Liver (tissue), 7 donors: ENCODE measurements at regions not wholly inside any gene's neighbourhood (a gene's known extent, or its start where the extent isn't known, plus 50 kb on each side); places are given as distances from the start of the nearest gene placed in this dataset.

ENCODE experiments used
- DNase-seq: peaks from one replicate; pipeline ENCODE4 v3.0.0-alpha.2; 2017; ENCODE audit warnings: low spot score
- H3K27ac ChIP-seq, 2 donors: one replicate each; pipeline ENCODE4 v1.7.0; 2013; ENCODE audit warnings: inconsistent platforms in 2 of 2, low read length in 2 of 2, control low read depth in 1 of 2, low read depth in 1 of 2, mild to moderate bottlenecking in 1 of 2
- H3K27me3 ChIP-seq, 4 donors: one replicate each; pipeline versions ENCODE4 v1.6.1 to v1.7.0; 2013; ENCODE audit warnings: low read length in 3 of 4, inconsistent platforms in 1 of 4, mild to moderate bottlenecking in 1 of 4, moderate library complexity in 1 of 4; ENCODE audit not compliant: control insufficient read depth in 4 of 4, insufficient read depth in 4 of 4
- H3K36me3 ChIP-seq, 4 donors: one replicate each; pipeline versions ENCODE4 v1.6.1 to v1.7.0; 2013; ENCODE audit warnings: low read length in 3 of 4, mild to moderate bottlenecking in 3 of 4, low read depth in 1 of 4, moderate library complexity in 1 of 4; ENCODE audit not compliant: control insufficient read depth in 4 of 4, insufficient read depth in 3 of 4
- H3K4me1 ChIP-seq, 4 donors: one replicate each; pipeline versions ENCODE4 v1.6.1 to v1.7.0; 2013; ENCODE audit warnings: low read length in 3 of 4, mild to moderate bottlenecking in 3 of 4, moderate library complexity in 1 of 4; ENCODE audit not compliant: control insufficient read depth in 4 of 4, insufficient read depth in 4 of 4
- H3K4me3 ChIP-seq, 3 donors: one replicate each; pipeline versions ENCODE4 v1.6.1 to v1.7.0; 2013; ENCODE audit warnings: low read length in 3 of 3, control low read depth in 1 of 3, low read depth in 1 of 3, mild to moderate bottlenecking in 1 of 3
- H3K9ac ChIP-seq, 2 donors: one replicate each; pipeline ENCODE4 v1.7.0; 2013; ENCODE audit warnings: low read length in 2 of 2, mild to moderate bottlenecking in 2 of 2, moderate library complexity in 2 of 2, control low read depth in 1 of 2, low read depth in 1 of 2
- H3K9me3 ChIP-seq, 4 donors: one replicate each; pipeline versions ENCODE4 v1.6.1 to v1.7.0; 2013; ENCODE audit warnings: low read length in 3 of 4; ENCODE audit not compliant: control insufficient read depth in 4 of 4
- EGR1 ChIP-seq, 2 donors: IDR thresholded peaks; 2 replicates each; pipeline ENCODE4 v1.6.1; 2016 to 2018; ENCODE audit warnings: antibody characterized with exemption in 2 of 2, low read depth in 2 of 2
- FOXA1 ChIP-seq: IDR thresholded peaks from 2 replicates; pipeline ENCODE4 v1.6.1; 2016; ENCODE audit warnings: antibody characterized with exemption
- FOXA2 ChIP-seq: IDR thresholded peaks from 2 replicates; pipeline ENCODE4 v1.6.1; 2016; ENCODE audit warnings: antibody characterized with exemption
- GABPA ChIP-seq, 2 donors: IDR thresholded peaks in 1 of 2; conservative IDR thresholded peaks in 1 of 2; 2 replicates each; pipeline ENCODE4 v1.6.1; 2016; ENCODE audit warnings: antibody characterized with exemption in 2 of 2, mild to moderate bottlenecking in 1 of 2, moderate library complexity in 1 of 2
- HNF4A ChIP-seq, 2 donors: conservative IDR thresholded peaks; 2 replicates each; pipeline ENCODE4 v1.6.1; 2016; ENCODE audit warnings: antibody characterized with exemption in 2 of 2, mild to moderate bottlenecking in 2 of 2
- HNF4G ChIP-seq: IDR thresholded peaks from 2 replicates; pipeline ENCODE4 v1.6.1; 2016; ENCODE audit warnings: antibody characterized with exemption
- NR2F2 ChIP-seq: IDR thresholded peaks from 2 replicates; pipeline ENCODE4 v1.6.1; 2016; ENCODE audit warnings: antibody characterized with exemption
- RAD21 ChIP-seq, 2 donors: IDR thresholded peaks; 2 replicates each; pipeline ENCODE4 v1.6.1; 2016; ENCODE audit warnings: antibody characterized with exemption in 2 of 2, mild to moderate bottlenecking in 2 of 2
- SP1 ChIP-seq: IDR thresholded peaks from 2 replicates; pipeline ENCODE4 v1.6.1; 2018; ENCODE audit warnings: antibody characterized with exemption, mild to moderate bottlenecking
- TAF1 ChIP-seq: conservative IDR thresholded peaks from 2 replicates; pipeline ENCODE4 v1.6.1; 2016; ENCODE audit warnings: antibody characterized with exemption, mild to moderate bottlenecking
- YY1 ChIP-seq: IDR thresholded peaks from 2 replicates; pipeline ENCODE4 v1.6.1; 2016; ENCODE audit warnings: antibody characterized with exemption, mild to moderate bottlenecking
- WGBS: extraction: QIAGEN DNeasy Blood & Tissue Kit; methylation state at CpG from one replicate; pipeline ENCODE4 v1.1.7; 2013; 5-methylcytosine and 5-hydroxymethylcytosine counted together
- TF ChIP-seq, protein P1 (sequence below): IDR thresholded peaks from 2 replicates; pipeline ENCODE4 v1.6.1; 2016; ENCODE audit warnings: antibody characterized with exemption, mild to moderate bottlenecking
- TF ChIP-seq, protein P2 (sequence below): IDR thresholded peaks from 2 replicates; pipeline ENCODE4 v1.6.1; 2016; ENCODE audit warnings: antibody characterized with exemption
- TF ChIP-seq, protein P3 (sequence below): IDR thresholded peaks from 2 replicates; pipeline ENCODE4 v1.6.1; 2016; ENCODE audit warnings: antibody characterized with exemption
- TF ChIP-seq, protein P4 (sequence below): IDR thresholded peaks from 2 replicates; pipeline ENCODE4 v1.6.1; 2016; ENCODE audit warnings: antibody characterized with exemption
- donor health status: healthy.
- donor health status: healthy.
- donor health status: healthy.
- donor health status: healthy.

DNA sequence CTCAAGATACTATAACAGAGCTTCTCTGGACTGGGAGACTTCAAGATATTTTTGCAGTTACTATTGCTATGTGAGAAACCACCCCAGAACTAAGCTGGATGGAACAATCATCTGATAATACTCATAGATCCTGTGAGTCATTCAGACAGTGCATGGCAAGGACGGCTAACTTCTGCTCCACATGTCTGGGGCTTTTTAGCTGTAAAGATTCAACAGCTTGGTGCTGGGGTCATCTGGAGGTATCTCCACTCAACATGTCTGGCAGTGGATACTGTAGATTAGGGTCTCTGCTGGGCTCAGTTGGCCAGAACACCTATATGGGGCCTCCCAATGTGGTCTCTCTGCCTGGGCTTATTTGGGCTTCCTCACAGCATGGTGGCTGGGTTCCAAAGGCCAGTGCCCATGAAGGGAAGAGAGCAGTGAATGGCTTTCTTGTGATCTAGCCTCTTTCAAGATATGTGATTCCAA is 117.3 kb upstream of the SLC7A14 start:
- no peak for DNase-seq
- Histone ChIP-seq H3K4me1 (no peaks in the 10 kb centered on the region), H3K9me3 (no peaks in the 10 kb centered on the region), H3K27me3 (no peaks in the 10 kb centered on the region), H3K4me3 (no peak overlapping the region), H3K27ac (no peak overlapping the region), H3K9ac (no peak overlapping the region), H3K36me3 (no peaks in the 10 kb centered on the region)
- WGBS: 95% methylated on average over 1 of the region's 1 CpG
- no peak for TF ChIP-seq FOXA1
- no peak for TF ChIP-seq RAD21 (IDR thresholded peaks at IDR 0.05)
- TF ChIP-seq, protein P1, sequence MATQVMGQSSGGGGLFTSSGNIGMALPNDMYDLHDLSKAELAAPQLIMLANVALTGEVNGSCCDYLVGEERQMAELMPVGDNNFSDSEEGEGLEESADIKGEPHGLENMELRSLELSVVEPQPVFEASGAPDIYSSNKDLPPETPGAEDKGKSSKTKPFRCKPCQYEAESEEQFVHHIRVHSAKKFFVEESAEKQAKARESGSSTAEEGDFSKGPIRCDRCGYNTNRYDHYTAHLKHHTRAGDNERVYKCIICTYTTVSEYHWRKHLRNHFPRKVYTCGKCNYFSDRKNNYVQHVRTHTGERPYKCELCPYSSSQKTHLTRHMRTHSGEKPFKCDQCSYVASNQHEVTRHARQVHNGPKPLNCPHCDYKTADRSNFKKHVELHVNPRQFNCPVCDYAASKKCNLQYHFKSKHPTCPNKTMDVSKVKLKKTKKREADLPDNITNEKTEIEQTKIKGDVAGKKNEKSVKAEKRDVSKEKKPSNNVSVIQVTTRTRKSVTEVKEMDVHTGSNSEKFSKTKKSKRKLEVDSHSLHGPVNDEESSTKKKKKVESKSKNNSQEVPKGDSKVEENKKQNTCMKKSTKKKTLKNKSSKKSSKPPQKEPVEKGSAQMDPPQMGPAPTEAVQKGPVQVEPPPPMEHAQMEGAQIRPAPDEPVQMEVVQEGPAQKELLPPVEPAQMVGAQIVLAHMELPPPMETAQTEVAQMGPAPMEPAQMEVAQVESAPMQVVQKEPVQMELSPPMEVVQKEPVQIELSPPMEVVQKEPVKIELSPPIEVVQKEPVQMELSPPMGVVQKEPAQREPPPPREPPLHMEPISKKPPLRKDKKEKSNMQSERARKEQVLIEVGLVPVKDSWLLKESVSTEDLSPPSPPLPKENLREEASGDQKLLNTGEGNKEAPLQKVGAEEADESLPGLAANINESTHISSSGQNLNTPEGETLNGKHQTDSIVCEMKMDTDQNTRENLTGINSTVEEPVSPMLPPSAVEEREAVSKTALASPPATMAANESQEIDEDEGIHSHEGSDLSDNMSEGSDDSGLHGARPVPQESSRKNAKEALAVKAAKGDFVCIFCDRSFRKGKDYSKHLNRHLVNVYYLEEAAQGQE: no peak
- TF ChIP-seq HNF4A (conservative IDR thresholded peaks at IDR 0.05): no peak
- no peak for TF ChIP-seq GABPA (IDR thresholded peaks at IDR 0.05 in 1 of 2, conservative IDR thresholded peaks at IDR 0.05 in 1 of 2)
- no peak for TF ChIP-seq HNF4G
- TF ChIP-seq EGR1 (IDR thresholded peaks at IDR 0.05; ENCODE audit: low read depth in 2 of 2): no peak

DNA sequence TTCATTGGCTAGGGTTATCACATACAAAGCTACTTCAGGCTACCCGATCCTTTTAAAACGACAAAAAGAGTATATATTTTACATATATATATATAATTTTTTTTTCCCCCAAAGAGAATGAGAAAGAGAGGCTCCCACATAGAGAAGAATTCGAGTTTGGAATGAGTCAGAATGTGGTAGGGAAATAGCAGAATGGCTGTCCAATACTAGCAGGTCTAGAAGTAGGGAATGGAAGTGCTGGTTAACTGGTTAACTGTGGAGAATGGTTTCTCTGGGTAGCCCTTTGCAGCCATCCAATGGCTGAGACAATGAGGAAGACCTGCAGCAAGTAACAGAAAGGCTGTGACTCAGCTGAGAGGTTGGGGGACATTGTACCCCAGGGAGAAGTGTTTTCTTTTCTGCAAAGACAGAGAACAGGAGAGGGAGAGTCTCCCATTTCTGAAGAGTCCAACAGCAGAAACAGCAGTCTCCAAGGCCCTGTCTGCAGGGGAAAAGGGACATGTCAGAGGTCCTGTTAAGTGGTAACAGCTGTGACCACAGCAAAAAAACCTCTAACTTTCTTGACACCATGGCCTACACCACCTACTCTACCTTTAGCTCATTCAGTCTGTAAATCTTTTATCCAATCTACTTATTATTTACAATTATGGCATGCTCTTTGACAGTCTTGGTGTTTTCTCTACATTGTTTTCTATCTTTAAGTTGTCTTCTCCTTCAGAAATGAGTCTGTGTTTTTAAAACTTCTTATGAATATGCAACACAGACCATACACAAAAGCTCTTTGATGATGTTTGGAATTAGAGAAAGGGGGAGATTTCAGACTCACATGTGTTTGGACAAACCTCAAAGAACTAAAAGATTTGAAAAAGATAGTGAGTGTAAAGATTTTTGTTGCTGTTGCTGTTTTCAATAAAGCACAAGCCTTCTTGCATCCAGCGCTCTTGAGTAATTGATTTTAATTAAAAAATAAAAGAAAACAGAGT is 116.1 kb upstream of the SLC7A14 start:
- Histone ChIP-seq H3K4me1 (no peaks in the 10 kb centered on the region), H3K9me3 (no peaks in the 10 kb centered on the region), H3K27ac (no peak overlapping the region), H3K27me3 (no peaks in the 10 kb centered on the region), H3K4me3 (no peak overlapping the region), H3K36me3 (no peaks in the 10 kb centered on the region), H3K9ac (no peak overlapping the region)
- TF ChIP-seq TAF1 (no peak), YY1 (no peak), EGR1 (IDR thresholded peaks at IDR 0.05; ENCODE audit: low read depth in 2 of 2) (no peak), FOXA2 (no peak), SP1 (no peak), HNF4A (conservative IDR thresholded peaks at IDR 0.05) (no peak), GABPA (IDR thresholded peaks at IDR 0.05 in 1 of 2, conservative IDR thresholded peaks at IDR 0.05 in 1 of 2) (no peak), FOXA1 (no peak), NR2F2 (no peak)
- TF ChIP-seq, protein P2, sequence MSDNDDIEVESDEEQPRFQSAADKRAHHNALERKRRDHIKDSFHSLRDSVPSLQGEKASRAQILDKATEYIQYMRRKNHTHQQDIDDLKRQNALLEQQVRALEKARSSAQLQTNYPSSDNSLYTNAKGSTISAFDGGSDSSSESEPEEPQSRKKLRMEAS: no peak
- TF ChIP-seq, protein P1: no peak
- TF ChIP-seq, protein P3, sequence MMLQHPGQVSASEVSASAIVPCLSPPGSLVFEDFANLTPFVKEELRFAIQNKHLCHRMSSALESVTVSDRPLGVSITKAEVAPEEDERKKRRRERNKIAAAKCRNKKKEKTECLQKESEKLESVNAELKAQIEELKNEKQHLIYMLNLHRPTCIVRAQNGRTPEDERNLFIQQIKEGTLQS: no peak
- TF ChIP-seq, protein P4, sequence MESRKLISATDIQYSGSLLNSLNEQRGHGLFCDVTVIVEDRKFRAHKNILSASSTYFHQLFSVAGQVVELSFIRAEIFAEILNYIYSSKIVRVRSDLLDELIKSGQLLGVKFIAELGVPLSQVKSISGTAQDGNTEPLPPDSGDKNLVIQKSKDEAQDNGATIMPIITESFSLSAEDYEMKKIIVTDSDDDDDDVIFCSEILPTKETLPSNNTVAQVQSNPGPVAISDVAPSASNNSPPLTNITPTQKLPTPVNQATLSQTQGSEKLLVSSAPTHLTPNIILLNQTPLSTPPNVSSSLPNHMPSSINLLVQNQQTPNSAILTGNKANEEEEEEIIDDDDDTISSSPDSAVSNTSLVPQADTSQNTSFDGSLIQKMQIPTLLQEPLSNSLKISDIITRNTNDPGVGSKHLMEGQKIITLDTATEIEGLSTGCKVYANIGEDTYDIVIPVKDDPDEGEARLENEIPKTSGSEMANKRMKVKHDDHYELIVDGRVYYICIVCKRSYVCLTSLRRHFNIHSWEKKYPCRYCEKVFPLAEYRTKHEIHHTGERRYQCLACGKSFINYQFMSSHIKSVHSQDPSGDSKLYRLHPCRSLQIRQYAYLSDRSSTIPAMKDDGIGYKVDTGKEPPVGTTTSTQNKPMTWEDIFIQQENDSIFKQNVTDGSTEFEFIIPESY: no peak
- no peak for DNase-seq
- 83% methylated on average over 4 of the region's 4 CpGs for WGBS
